Karpas-422 (cell line): ENCODE measurements at regions not wholly inside any gene's neighbourhood (a gene's known extent, or its start where the extent isn't known, plus 50 kb on each side); places are given as distances from the start of the nearest gene placed in this dataset.

ENCODE experiments used
- DNase-seq: peaks from one replicate; pipeline ENCODE4 v3.0.0-alpha.2; 2015
- H2AFZ ChIP-seq: fragments of 200-600 bp; sonication (generic); 2 replicates; pipeline ENCODE4 v1.6.1; 2014; ENCODE audit warnings: antibody characterized with exemption, low read length, mixed read lengths
- H3K27ac ChIP-seq: fragments of 200-600 bp; sonication (generic); 2 replicates; pipeline ENCODE4 v1.5.1; 2014; ENCODE audit warnings: mild to moderate bottlenecking, low read length, moderate library complexity
- H3K27me3 ChIP-seq: fragments of 200-600 bp; sonication (generic); 2 replicates; pipeline ENCODE4 v1.6.1; 2014; ENCODE audit warnings: low read length, mixed read lengths
- H3K36me3 ChIP-seq: fragments of 200-600 bp; sonication (generic); 2 replicates; pipeline ENCODE4 v1.6.1; 2014; ENCODE audit warnings: low read length, mixed read lengths; ENCODE audit not compliant: insufficient read depth
- H3K4me1 ChIP-seq: fragments of 200-600 bp; sonication (generic); 2 replicates; pipeline ENCODE4 v1.6.1; 2014; ENCODE audit warnings: mild to moderate bottlenecking, low read length, mixed read lengths
- H3K4me2 ChIP-seq: fragments of 200-600 bp; sonication (generic); 2 replicates; pipeline ENCODE4 v1.6.1; 2014; ENCODE audit warnings: low read length, low read depth, mild to moderate bottlenecking; ENCODE audit not compliant: poor library complexity, severe bottlenecking
- H3K4me3 ChIP-seq: fragments of 200-600 bp; sonication (generic); 2 replicates; pipeline ENCODE4 v1.5.1; 2014; ENCODE audit warnings: mild to moderate bottlenecking, antibody characterized with exemption, low read length, mixed read lengths
- H3K79me2 ChIP-seq: fragments of 200-600 bp; sonication (generic); 2 replicates; pipeline ENCODE4 v1.6.1; 2014; ENCODE audit warnings: mild to moderate bottlenecking, low read length, mixed read lengths
- H3K9ac ChIP-seq: fragments of 200-600 bp; sonication (generic); 2 replicates; pipeline ENCODE4 v1.6.0; 2014; ENCODE audit warnings: low read length
- H3K9me2 ChIP-seq: fragments of 200-600 bp; sonication (generic), shearing (Covaris generic); replicated peaks from 2 replicates; pipeline ENCODE4 v1.6.0; 2014; ENCODE audit warnings: mild to moderate bottlenecking, low read length, moderate library complexity; ENCODE audit not compliant: insufficient read depth
- H3K9me3 ChIP-seq: fragments of 300-700, 200-600 bp; sonication (generic); 2 replicates; pipeline ENCODE4 v1.6.1; 2014; ENCODE audit warnings: low read length, mixed read lengths
- H4K20me1 ChIP-seq: fragments of 200-600 bp; sonication (generic); 2 replicates; pipeline ENCODE4 v1.6.1; 2014; ENCODE audit warnings: mild to moderate bottlenecking, antibody characterized with exemption, low read length, low read depth; ENCODE audit not compliant: insufficient read depth

GRCh38 chr1:38328278-38329035 is 281.9 kb upstream of the POU3F1 start:
- no peak for DNase-seq
- no peaks in the 10 kb centered on the region for H3K79me2 ChIP-seq
- no peaks in the 10 kb centered on the region for H3K9me2 ChIP-seq
- no peaks in the 10 kb centered on the region for H3K4me1 ChIP-seq
- H3K9me3 ChIP-seq: no peaks in the 10 kb centered on the region
- no peak overlapping the region for H3K9ac ChIP-seq
- H3K27me3 ChIP-seq: no peaks in the 10 kb centered on the region; the same call in 1 of the 2 replicates
- H4K20me1 ChIP-seq: no peaks in the 10 kb centered on the region
- H3K4me2 ChIP-seq: no peak overlapping the region
- H3K4me3 ChIP-seq: no peak overlapping the region
- no peak overlapping the region for H3K27ac ChIP-seq
- no peak overlapping the region for H2AFZ ChIP-seq
- no peaks in the 10 kb centered on the region for H3K36me3 ChIP-seq

- no peak for DNase-seq
- H4K20me1 ChIP-seq: no peaks in the 10 kb centered on the region
- H3K9me2 ChIP-seq: no peaks in the 10 kb centered on the region
- no peaks in the 10 kb centered on the region for H3K79me2 ChIP-seq
- H3K36me3 ChIP-seq: no peaks in the 10 kb centered on the region
- H3K27me3 ChIP-seq: no peaks in the 10 kb centered on the region; the same call in 1 of the 2 replicates
- H3K9me3 ChIP-seq: no peaks in the 10 kb centered on the region
- no peak overlapping the region for H3K27ac ChIP-seq
- H3K4me1 ChIP-seq: peaks cover 6% of the 10 kb centered on the region
- H3K9ac ChIP-seq: no peak overlapping the region
- H3K4me2 ChIP-seq: no peak overlapping the region
- no peak overlapping the region for H3K4me3 ChIP-seq
- no peak overlapping the region for H2AFZ ChIP-seq
Measured at GRCh38 chr1:38327559-38327973, 281.0 kb upstream of the POU3F1 start.

- peaks cover 9% of the 10 kb centered on the region for H3K4me1 ChIP-seq
- H3K4me2 ChIP-seq: no peak overlapping the region
- H3K27me3 ChIP-seq: no peaks in the 10 kb centered on the region; the same call in 1 of the 2 replicates
- no peak overlapping the region for H2AFZ ChIP-seq
- H3K27ac ChIP-seq: no peak overlapping the region
- H3K9me2 ChIP-seq: no peaks in the 10 kb centered on the region
- H3K79me2 ChIP-seq: no peaks in the 10 kb centered on the region
- H3K9me3 ChIP-seq: no peaks in the 10 kb centered on the region
- H4K20me1 ChIP-seq: no peaks in the 10 kb centered on the region
- no peaks in the 10 kb centered on the region for H3K36me3 ChIP-seq
- H3K9ac ChIP-seq: no peak overlapping the region
- H3K4me3 ChIP-seq: no peak overlapping the region
- DNase-seq: no peak
Measured at GRCh38 chr1:38326856-38327255, 280.3 kb upstream of the POU3F1 start.

GRCh38 chr1:38326135-38326534 is 279.5 kb upstream of the POU3F1 start:
- DNase-seq: no peak
- Histone ChIP-seq H3K27ac (no peak overlapping the region), H3K9me2 (no peaks in the 10 kb centered on the region), H3K36me3 (no peaks in the 10 kb centered on the region), H2AFZ (no peak overlapping the region), H3K79me2 (no peaks in the 10 kb centered on the region), H3K4me1 (peaks cover 9% of the 10 kb centered on the region), H4K20me1 (no peaks in the 10 kb centered on the region), H3K27me3 (no peaks in the 10 kb centered on the region; the same call in 1 of the 2 replicates), H3K4me2 (no peak overlapping the region), H3K9me3 (no peaks in the 10 kb centered on the region), H3K9ac (no peak overlapping the region), H3K4me3 (no peak overlapping the region)

GRCh38 chr1:38312753-38313152 is 266.2 kb upstream of the POU3F1 start:
- H3K27ac ChIP-seq: no peak overlapping the region
- H2AFZ ChIP-seq: no peak overlapping the region
- H3K4me2 ChIP-seq: no peak overlapping the region
- no peaks in the 10 kb centered on the region for H3K36me3 ChIP-seq
- H3K27me3 ChIP-seq: 0 out of 2 replicates have a peak, but pooled peaks cover 4% of the 10 kb centered on the region
- no peak overlapping the region for H3K9ac ChIP-seq
- H3K4me1 ChIP-seq: no peaks in the 10 kb centered on the region
- H3K79me2 ChIP-seq: no peaks in the 10 kb centered on the region
- no peaks in the 10 kb centered on the region for H3K9me2 ChIP-seq
- no peaks in the 10 kb centered on the region for H3K9me3 ChIP-seq
- DNase-seq: no peak
- no peaks in the 10 kb centered on the region for H4K20me1 ChIP-seq
- no peak overlapping the region for H3K4me3 ChIP-seq

GRCh38 chr1:38310079-38310478 is 263.5 kb upstream of the POU3F1 start:
- H3K9ac ChIP-seq: no peak overlapping the region
- H3K27me3 ChIP-seq: 0 out of 2 replicates have a peak, but pooled peaks cover 4% of the 10 kb centered on the region
- no peak overlapping the region for H3K4me2 ChIP-seq
- no peaks in the 10 kb centered on the region for H4K20me1 ChIP-seq
- H3K36me3 ChIP-seq: no peaks in the 10 kb centered on the region
- no peaks in the 10 kb centered on the region for H3K4me1 ChIP-seq
- no peak for DNase-seq
- H3K4me3 ChIP-seq: no peak overlapping the region
- H3K9me3 ChIP-seq: no peaks in the 10 kb centered on the region
- no peak overlapping the region for H3K27ac ChIP-seq
- no peaks in the 10 kb centered on the region for H3K79me2 ChIP-seq
- H2AFZ ChIP-seq: no peak overlapping the region
- no peaks in the 10 kb centered on the region for H3K9me2 ChIP-seq

- H3K9me2 ChIP-seq: no peaks in the 10 kb centered on the region
- DNase-seq: no peak
- H3K9me3 ChIP-seq: no peaks in the 10 kb centered on the region
- H4K20me1 ChIP-seq: no peaks in the 10 kb centered on the region
- no peak overlapping the region for H3K4me2 ChIP-seq
- no peaks in the 10 kb centered on the region for H3K4me1 ChIP-seq
- no peak overlapping the region for H3K9ac ChIP-seq
- no peaks in the 10 kb centered on the region for H3K36me3 ChIP-seq
- no peak overlapping the region for H2AFZ ChIP-seq
- no peak overlapping the region for H3K4me3 ChIP-seq
- 0 out of 2 replicates have a peak, but pooled peaks cover 4% of the 10 kb centered on the region for H3K27me3 ChIP-seq
- H3K27ac ChIP-seq: no peak overlapping the region
- no peaks in the 10 kb centered on the region for H3K79me2 ChIP-seq
Measured at GRCh38 chr1:38308780-38309179, 262.2 kb upstream of the POU3F1 start.

- H3K9me2 ChIP-seq: no peaks in the 10 kb centered on the region
- no peak overlapping the region for H2AFZ ChIP-seq
- no peaks in the 10 kb centered on the region for H3K36me3 ChIP-seq
- H3K27ac ChIP-seq: no peak overlapping the region
- H3K4me3 ChIP-seq: no peak overlapping the region
- no peak overlapping the region for H3K9ac ChIP-seq
- no peak overlapping the region for H3K4me2 ChIP-seq
- H3K27me3 ChIP-seq: 0 out of 2 replicates have a peak, but pooled peaks cover 4% of the 10 kb centered on the region
- H3K4me1 ChIP-seq: no peaks in the 10 kb centered on the region
- H3K9me3 ChIP-seq: no peaks in the 10 kb centered on the region
- no peaks in the 10 kb centered on the region for H3K79me2 ChIP-seq
- DNase-seq: no peak
- no peaks in the 10 kb centered on the region for H4K20me1 ChIP-seq
Measured at GRCh38 chr1:38305666-38306065, 259.1 kb upstream of the POU3F1 start.
